ENCODE measurements at regions not wholly inside any gene's neighbourhood (a gene's known extent, or its start where the extent isn't known, plus 50 kb on each side); places are given as distances from the start of the nearest gene placed in this dataset. TPM values are rescaled to one million over a fixed set of nuclear protein-coding genes. Genes with fewer than 3 reads are reported as not detected.

GRCh38 chr20:57760698-57761412, 51.0 kb upstream of the PMEPA1 start:
- Mint-ChIP-seq H3K36me3 (ENCODE audit: low read depth) (peaks cover 7% of the 10 kb centered on the region), H3K27ac (ENCODE audit: unreplicated experiment) (no peak overlapping the region), H3K9me3 (ENCODE audit: low read depth) (peaks cover 14% of the 10 kb centered on the region), H3K4me1 (ENCODE audit: low read depth) (peaks cover 26% of the 10 kb centered on the region), H3K4me3 (ENCODE audit: unreplicated experiment) (no peak overlapping the region), H3K27me3 (ENCODE audit: low read depth) (no peaks in the 10 kb centered on the region)
- no peak for DNase-seq (ENCODE audit: low spot score)
- TF ChIP-seq CTCF (IDR thresholded peaks at IDR 0.05) = no peak

DNA sequence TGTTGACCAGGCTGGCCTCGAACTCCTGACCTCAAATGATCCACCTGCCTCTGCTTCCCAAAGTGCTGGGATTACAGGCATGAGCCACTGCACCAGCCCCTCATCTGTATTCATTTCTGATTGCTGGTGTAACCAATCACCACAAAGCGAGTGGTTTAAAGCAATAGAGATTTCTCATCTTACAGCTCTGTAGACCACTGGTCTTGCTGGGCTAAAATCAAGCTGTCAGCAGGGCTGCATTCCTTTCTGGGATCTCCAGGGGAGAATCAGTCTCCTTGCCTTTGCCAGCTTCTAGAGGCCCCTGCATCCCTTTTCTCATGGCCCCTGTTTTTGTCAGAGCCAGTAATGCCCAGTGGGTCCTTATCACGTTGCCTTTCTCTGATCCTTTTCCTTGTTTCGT, 49.9 kb upstream of the PMEPA1 start:
- H3K27me3 Mint-ChIP-seq (ENCODE audit: low read depth) = no peaks in the 10 kb centered on the region
- H3K36me3 Mint-ChIP-seq (ENCODE audit: low read depth) = peaks cover 9% of the 10 kb centered on the region
- DNase-seq (ENCODE audit: low spot score) = no peak
- H3K27ac Mint-ChIP-seq (ENCODE audit: unreplicated experiment) = no peak overlapping the region
- peaks cover 23% of the 10 kb centered on the region for H3K4me1 Mint-ChIP-seq (ENCODE audit: low read depth)
- no peak overlapping the region for H3K4me3 Mint-ChIP-seq (ENCODE audit: unreplicated experiment)
- peaks cover 14% of the 10 kb centered on the region for H3K9me3 Mint-ChIP-seq (ENCODE audit: low read depth)
- TF ChIP-seq CTCF (IDR thresholded peaks at IDR 0.05) = no peak

Small RNAs in the stretch of these regions (microRNA-seq; reads per million reads assigned to microRNA genes)
- gene MIR4532 (ENCODE audit: borderline number of aligned reads) = not detected

All from chondrocyte (in vitro differentiated cells).